GM10248 (cell line): ENCODE measurements at regions not wholly inside any gene's neighbourhood (a gene's known extent, or its start where the extent isn't known, plus 50 kb on each side); places are given as distances from the start of the nearest gene placed in this dataset.

Experiments
- CTCF ChIA-PET: fragments of 300-600 bp; sonication (Branson Sonifier 250); formaldehyde crosslinking; extraction: SDS; loops from one replicate; lab custom pipeline; 2021; ENCODE audit warnings: antibody characterized with exemption; lab: Yijun Ruan, JAX
- POLR2A ChIA-PET: fragments of 350-650 bp; sonication (Branson Sonifier 250); formaldehyde crosslinking; extraction: SDS; loops from one replicate; lab custom pipeline; 2020; ENCODE audit warnings: antibody characterized with exemption; lab: Yijun Ruan, JAX
- DNase-seq: peaks from one replicate; pipeline ENCODE4 v3.0.0; 2012; ENCODE audit errors: extremely low spot score
- CTCF ChIP-seq: IDR thresholded peaks from 2 replicates; pipeline ENCODE4 v1.5.1; 2012; ENCODE audit warnings: mild to moderate bottlenecking, low read depth; ENCODE audit errors: extremely low read depth, missing control alignments, control extremely low read depth

GRCh38 chr3:106826791-106827311 lies 550.4 kb upstream of the CCDC54 start:
- CTCF ChIA-PET = interaction anchor here (1.4 to 1.8 kb wide), 2 partner anchors 10 to 238 kb away, joined by 5 to 6 read pairs; no protein-coding TSS in a partner anchor
- TF ChIP-seq CTCF = no peak
- DNase-seq = no peak
- POLR2A ChIA-PET = no interaction called here

- ChIA-PET CTCF (no interaction called here), POLR2A (no interaction called here)
- no peak for DNase-seq
- TF ChIP-seq CTCF = no peak
These were observed 549.6 kb upstream of the CCDC54 start for GRCh38 chr3:106827515-106828213.

GRCh38 chr3:106829206-106829605 lies 548.0 kb upstream of the CCDC54 start:
- POLR2A ChIA-PET = no interaction called here
- no peak for DNase-seq
- no peak for TF ChIP-seq CTCF
- CTCF ChIA-PET = interaction anchor here (1.4 kb wide), 1 partner anchor 59 kb away, joined by 3 read pairs; no protein-coding TSS in a partner anchor

GRCh38 chr3:106830334-106830733 lies 546.9 kb upstream of the CCDC54 start:
- CTCF ChIA-PET = no interaction called here
- TF ChIP-seq CTCF = no peak
- no peak for DNase-seq
- POLR2A ChIA-PET = no interaction called here

GRCh38 chr3:106836906-106837305 lies 540.3 kb upstream of the CCDC54 start:
- ChIA-PET POLR2A (no interaction called here), CTCF (no interaction called here)
- DNase-seq = no peak
- no peak for TF ChIP-seq CTCF

- DNase-seq = no peak
- POLR2A ChIA-PET = no interaction called here
- CTCF ChIA-PET = no interaction called here
- TF ChIP-seq CTCF = no peak
These were observed 539.6 kb upstream of the CCDC54 start for GRCh38 chr3:106837616-106838015.
